Peyer's patch (tissue), 4 donors: ENCODE measurements at regions not wholly inside any gene's neighbourhood (a gene's known extent, or its start where the extent isn't known, plus 50 kb on each side); places are given as distances from the start of the nearest gene placed in this dataset.

Experiments
- POLR2A ChIP-seq, 2 donors: fragments of 450-650 bp; IDR thresholded peaks; one replicate each; pipeline ENCODE4 v1.5.1; 2017; ENCODE audit warnings: antibody characterized with exemption in 2 of 2, mild to moderate bottlenecking in 2 of 2, moderate library complexity in 2 of 2
- TF ChIP-seq, protein P1 (sequence below), 6 experiments: fragments of 450-650 bp in 4 of 6; fragments of 200-600 bp in 2 of 6; sonication (generic) in 1 of 6; IDR thresholded peaks; one replicate each; pipeline ENCODE4 v1.5.1; 2017 to 2019; ENCODE audit warnings: antibody characterized with exemption in 6 of 6, mild to moderate bottlenecking in 3 of 6, moderate library complexity in 1 of 6

DNA sequence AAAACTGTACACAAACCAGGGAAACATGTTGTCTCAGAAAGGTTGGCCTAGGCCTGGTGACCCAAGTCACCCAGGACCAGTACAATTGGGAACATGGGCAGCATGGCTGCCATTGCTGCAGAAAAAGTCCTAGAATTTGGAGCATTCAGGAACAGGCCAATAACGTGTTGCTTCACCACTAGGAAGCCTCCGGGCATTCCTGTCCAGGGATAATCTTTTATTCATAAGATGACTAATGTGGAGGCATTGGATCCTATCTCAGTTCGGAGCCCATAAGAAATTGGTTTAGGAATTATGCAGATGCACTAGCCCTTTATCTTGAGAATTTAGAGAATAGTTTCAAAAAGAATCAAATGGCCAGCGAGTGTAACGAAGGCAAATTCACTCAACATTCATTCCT is 242.8 kb upstream of the NDST4 start:
- TF ChIP-seq POLR2A (IDR thresholded peaks at IDR 0.05) = no peak
- TF ChIP-seq, protein P1, sequence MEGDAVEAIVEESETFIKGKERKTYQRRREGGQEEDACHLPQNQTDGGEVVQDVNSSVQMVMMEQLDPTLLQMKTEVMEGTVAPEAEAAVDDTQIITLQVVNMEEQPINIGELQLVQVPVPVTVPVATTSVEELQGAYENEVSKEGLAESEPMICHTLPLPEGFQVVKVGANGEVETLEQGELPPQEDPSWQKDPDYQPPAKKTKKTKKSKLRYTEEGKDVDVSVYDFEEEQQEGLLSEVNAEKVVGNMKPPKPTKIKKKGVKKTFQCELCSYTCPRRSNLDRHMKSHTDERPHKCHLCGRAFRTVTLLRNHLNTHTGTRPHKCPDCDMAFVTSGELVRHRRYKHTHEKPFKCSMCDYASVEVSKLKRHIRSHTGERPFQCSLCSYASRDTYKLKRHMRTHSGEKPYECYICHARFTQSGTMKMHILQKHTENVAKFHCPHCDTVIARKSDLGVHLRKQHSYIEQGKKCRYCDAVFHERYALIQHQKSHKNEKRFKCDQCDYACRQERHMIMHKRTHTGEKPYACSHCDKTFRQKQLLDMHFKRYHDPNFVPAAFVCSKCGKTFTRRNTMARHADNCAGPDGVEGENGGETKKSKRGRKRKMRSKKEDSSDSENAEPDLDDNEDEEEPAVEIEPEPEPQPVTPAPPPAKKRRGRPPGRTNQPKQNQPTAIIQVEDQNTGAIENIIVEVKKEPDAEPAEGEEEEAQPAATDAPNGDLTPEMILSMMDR (IDR thresholded peaks at IDR 0.05) = no peak
